ENCODE measurements at regions not wholly inside any gene's neighbourhood (a gene's known extent, or its start where the extent isn't known, plus 50 kb on each side); places are given as distances from the start of the nearest gene placed in this dataset.

GRCh38 chr10:4653160-4653559 is 172.8 kb upstream of the AKR1E2 start:
- TF ChIP-seq, protein P1, sequence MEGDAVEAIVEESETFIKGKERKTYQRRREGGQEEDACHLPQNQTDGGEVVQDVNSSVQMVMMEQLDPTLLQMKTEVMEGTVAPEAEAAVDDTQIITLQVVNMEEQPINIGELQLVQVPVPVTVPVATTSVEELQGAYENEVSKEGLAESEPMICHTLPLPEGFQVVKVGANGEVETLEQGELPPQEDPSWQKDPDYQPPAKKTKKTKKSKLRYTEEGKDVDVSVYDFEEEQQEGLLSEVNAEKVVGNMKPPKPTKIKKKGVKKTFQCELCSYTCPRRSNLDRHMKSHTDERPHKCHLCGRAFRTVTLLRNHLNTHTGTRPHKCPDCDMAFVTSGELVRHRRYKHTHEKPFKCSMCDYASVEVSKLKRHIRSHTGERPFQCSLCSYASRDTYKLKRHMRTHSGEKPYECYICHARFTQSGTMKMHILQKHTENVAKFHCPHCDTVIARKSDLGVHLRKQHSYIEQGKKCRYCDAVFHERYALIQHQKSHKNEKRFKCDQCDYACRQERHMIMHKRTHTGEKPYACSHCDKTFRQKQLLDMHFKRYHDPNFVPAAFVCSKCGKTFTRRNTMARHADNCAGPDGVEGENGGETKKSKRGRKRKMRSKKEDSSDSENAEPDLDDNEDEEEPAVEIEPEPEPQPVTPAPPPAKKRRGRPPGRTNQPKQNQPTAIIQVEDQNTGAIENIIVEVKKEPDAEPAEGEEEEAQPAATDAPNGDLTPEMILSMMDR (optimal IDR thresholded peaks at IDR 0.05 in 1 of 3, IDR thresholded peaks at IDR 0.05 in 1 of 3, conservative IDR thresholded peaks at IDR 0.05 in 1 of 3; ENCODE audit: extremely low read depth in 1 of 3, insufficient read depth in 2 of 3, low read length in 3 of 3): no peak
- no peak for TF ChIP-seq EZH2 (IDR thresholded peaks at IDR 0.05; ENCODE audit: low read length)

All from keratinocyte (primary cell).